CD4-positive, alpha-beta memory T cell (primary cell): ENCODE measurements at regions not wholly inside any gene's neighbourhood (a gene's known extent, or its start where the extent isn't known, plus 50 kb on each side); places are given as distances from the start of the nearest gene placed in this dataset.

Experiments
- CTCF ChIA-PET: fragments of 350-600 bp; sonication (Branson Sonifier 250); formaldehyde crosslinking; loops from one replicate; lab custom pipeline; 2021; ENCODE audit warnings: inconsistent platforms; ENCODE audit not compliant: partially characterized antibody; lab: Charles Lee
- POLR2A ChIA-PET: fragments of 350-600 bp; sonication (Branson Sonifier 250); formaldehyde crosslinking; loops from one replicate; lab custom pipeline; 2021; ENCODE audit not compliant: partially characterized antibody; lab: Charles Lee
- DNase-seq, 5 donors: peaks; one replicate each; pipeline versions ENCODE4 v3.0.0 to v3.0.0-alpha.2; 2020 to 2022; ENCODE audit warnings: mixed read lengths in 1 of 5
- H3K27ac ChIP-seq: one replicate; pipeline ENCODE4 v1.7.0; 2013; ENCODE audit warnings: low read depth, low read length
- H3K27me3 ChIP-seq: 2 replicates; pipeline ENCODE4 v1.7.0; 2013; ENCODE audit warnings: mild to moderate bottlenecking, low read length, moderate library complexity; ENCODE audit not compliant: insufficient read depth
- H3K36me3 ChIP-seq: 2 replicates; pipeline ENCODE4 v1.7.0; 2013; ENCODE audit warnings: mild to moderate bottlenecking, low read length, moderate library complexity; ENCODE audit not compliant: insufficient read depth
- H3K4me1 ChIP-seq: 2 replicates; pipeline ENCODE4 v1.7.0; 2013; ENCODE audit warnings: mild to moderate bottlenecking, low read length, moderate library complexity; ENCODE audit not compliant: insufficient read depth
- H3K4me3 ChIP-seq, 2 donors: one replicate each; pipeline ENCODE4 v1.7.0; 2013; ENCODE audit warnings: low read length in 2 of 2, mild to moderate bottlenecking in 1 of 2
- H3K9me3 ChIP-seq, 2 donors: one replicate each; pipeline ENCODE4 v1.7.0; 2013; ENCODE audit warnings: low read length in 2 of 2, control low read depth in 1 of 2; ENCODE audit not compliant: control insufficient read depth in 1 of 2
- H3K27ac Mint-ChIP-seq, 7 donors: one replicate each; pipeline ENCODE4 v1.8.0; 2020 to 2021; ENCODE audit warnings: mixed read lengths in 7 of 7, mild to moderate bottlenecking in 6 of 7, inconsistent platforms in 3 of 7, moderate library complexity in 3 of 7
- H3K27me3 Mint-ChIP-seq, 2 donors: one replicate each; pipeline ENCODE4 v1.8.0; 2020 to 2021; ENCODE audit warnings: mixed read lengths in 2 of 2
- H3K36me3 Mint-ChIP-seq, 2 donors: one replicate each; pipeline ENCODE4 v1.8.0; 2020 to 2021; ENCODE audit warnings: mixed read lengths in 2 of 2, inconsistent platforms in 1 of 2, mild to moderate bottlenecking in 1 of 2
- H3K4me1 Mint-ChIP-seq, 4 donors: one replicate each; pipeline ENCODE4 v1.8.0; 2020 to 2021; ENCODE audit warnings: mixed read lengths in 4 of 4, mild to moderate bottlenecking in 1 of 4
- H3K4me3 Mint-ChIP-seq, 8 donors: one replicate each; pipeline ENCODE4 v1.8.0; 2020 to 2021; ENCODE audit warnings: mixed read lengths in 8 of 8, mild to moderate bottlenecking in 7 of 8, moderate library complexity in 6 of 8, inconsistent platforms in 3 of 8
- H3K9me3 Mint-ChIP-seq, 8 donors: one replicate each; pipeline ENCODE4 v1.8.0; 2020 to 2021; ENCODE audit warnings: mixed read lengths in 8 of 8, mild to moderate bottlenecking in 5 of 8, inconsistent platforms in 3 of 8, moderate library complexity in 1 of 8
- intact Hi-C: fragments of 100-400 bp; cut with micrococcal nuclease; formaldehyde crosslinking; loops from one replicate; pipeline ENCODE4 v1.15.1; 2023

DNA sequence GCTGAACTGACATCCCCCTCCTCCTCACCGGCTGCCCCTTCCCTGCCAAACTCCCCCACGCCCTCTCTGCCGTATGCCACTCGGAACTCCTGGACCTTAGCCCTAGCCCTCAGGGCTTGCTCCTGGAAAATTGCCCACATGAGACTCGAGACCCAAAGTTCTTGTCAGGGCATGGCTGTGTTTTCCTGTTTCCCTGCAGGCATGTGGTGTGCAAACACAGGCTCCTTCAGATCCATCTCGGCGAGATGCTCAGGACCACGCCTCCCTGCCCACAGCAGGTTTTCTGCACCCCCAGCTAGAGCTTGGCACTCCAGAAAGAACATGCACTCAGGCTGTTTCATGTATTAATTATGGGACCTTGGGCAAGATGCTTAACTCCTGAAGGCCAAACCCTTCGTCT lies 1480.4 kb downstream of the BRD1 start:
- Mint-ChIP-seq H3K4me3 (no peak overlapping the region), H3K27ac (no peak overlapping the region), H3K36me3 (no peaks in the 10 kb centered on the region), H3K9me3 (no peaks in the 10 kb centered on the region), H3K4me1 (no peaks in the 10 kb centered on the region), H3K27me3 (no peaks in the 10 kb centered on the region)
- intact Hi-C loops: no loop called here
- Histone ChIP-seq H3K9me3 (no peaks in the 10 kb centered on the region), H3K4me3 (no peak overlapping the region), H3K27ac (no peak overlapping the region), H3K36me3 (no peaks in the 10 kb centered on the region), H3K27me3 (no peaks in the 10 kb centered on the region), H3K4me1 (no peaks in the 10 kb centered on the region)
- DNase-seq: no peak
- POLR2A ChIA-PET: no interaction called here
- CTCF ChIA-PET: no interaction called here

DNA sequence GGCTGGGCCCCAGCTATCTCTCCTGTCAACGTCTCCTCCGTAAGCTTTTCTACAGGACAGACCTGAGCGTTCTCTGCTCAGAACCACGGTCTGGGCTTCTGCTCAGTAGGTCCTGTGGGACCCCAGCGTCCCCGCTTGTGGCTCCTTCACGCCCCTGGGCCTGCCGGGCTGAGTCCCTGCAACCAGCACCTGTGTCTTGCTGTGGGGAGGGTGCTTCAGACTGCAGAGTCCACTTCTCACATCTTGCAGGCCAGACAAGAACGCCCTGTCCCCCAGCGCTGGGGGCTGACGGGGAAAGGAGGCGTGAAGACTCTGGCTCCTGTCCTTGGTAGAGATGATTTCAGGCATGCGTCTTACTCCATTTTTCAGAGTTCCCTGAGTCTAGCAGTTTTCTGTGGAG lies 1480.8 kb downstream of the BRD1 start:
- no peak overlapping the region for H3K27ac ChIP-seq
- H3K9me3 ChIP-seq: no peaks in the 10 kb centered on the region
- intact Hi-C loops: no loop called here
- no peaks in the 10 kb centered on the region for H3K36me3 ChIP-seq
- Mint-ChIP-seq H3K9me3 (no peaks in the 10 kb centered on the region), H3K4me3 (no peak overlapping the region), H3K27ac (no peak overlapping the region), H3K36me3 (no peaks in the 10 kb centered on the region), H3K27me3 (no peaks in the 10 kb centered on the region), H3K4me1 (no peaks in the 10 kb centered on the region)
- CTCF ChIA-PET: no interaction called here
- POLR2A ChIA-PET: no interaction called here
- H3K4me1 ChIP-seq: no peaks in the 10 kb centered on the region
- no peak for DNase-seq
- H3K4me3 ChIP-seq: no peak overlapping the region
- no peaks in the 10 kb centered on the region for H3K27me3 ChIP-seq

DNA sequence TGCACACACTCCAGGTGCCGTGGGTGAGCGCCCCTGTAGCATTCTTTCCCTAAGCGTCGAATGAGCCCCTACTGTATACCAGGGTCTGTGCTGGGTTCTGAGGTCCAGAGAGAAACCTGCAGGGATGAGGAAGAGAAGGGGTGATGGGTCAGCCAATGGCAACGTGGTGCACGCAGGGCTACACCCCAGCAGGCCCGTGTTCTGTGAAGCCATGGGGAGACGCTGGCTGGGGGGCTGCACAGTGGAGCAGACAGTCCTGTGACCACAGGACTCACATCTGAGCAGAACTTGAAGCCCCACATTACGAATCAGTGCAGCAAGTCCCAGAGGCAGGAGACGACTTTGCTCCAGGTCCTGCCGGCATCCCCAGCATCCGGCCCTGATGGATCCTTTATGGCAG lies 1481.4 kb downstream of the BRD1 start:
- no peak overlapping the region for H3K4me3 ChIP-seq
- H3K36me3 ChIP-seq: no peaks in the 10 kb centered on the region
- DNase-seq: no peak
- no peak overlapping the region for H3K4me3 Mint-ChIP-seq
- H3K27ac ChIP-seq: no peak overlapping the region
- peaks cover 0 to 2% of the 10 kb centered on the region in 2 donors for H3K27me3 Mint-ChIP-seq
- H3K9me3 ChIP-seq: no peaks in the 10 kb centered on the region
- H3K4me1 ChIP-seq: no peaks in the 10 kb centered on the region
- no peaks in the 10 kb centered on the region for H3K27me3 ChIP-seq
- ChIA-PET CTCF (no interaction called here), POLR2A (no interaction called here)
- no peak overlapping the region for H3K27ac Mint-ChIP-seq
- no peaks in the 10 kb centered on the region for H3K9me3 Mint-ChIP-seq
- intact Hi-C loops: no loop called here
- H3K36me3 Mint-ChIP-seq: no peaks in the 10 kb centered on the region
- no peaks in the 10 kb centered on the region for H3K4me1 Mint-ChIP-seq

DNA sequence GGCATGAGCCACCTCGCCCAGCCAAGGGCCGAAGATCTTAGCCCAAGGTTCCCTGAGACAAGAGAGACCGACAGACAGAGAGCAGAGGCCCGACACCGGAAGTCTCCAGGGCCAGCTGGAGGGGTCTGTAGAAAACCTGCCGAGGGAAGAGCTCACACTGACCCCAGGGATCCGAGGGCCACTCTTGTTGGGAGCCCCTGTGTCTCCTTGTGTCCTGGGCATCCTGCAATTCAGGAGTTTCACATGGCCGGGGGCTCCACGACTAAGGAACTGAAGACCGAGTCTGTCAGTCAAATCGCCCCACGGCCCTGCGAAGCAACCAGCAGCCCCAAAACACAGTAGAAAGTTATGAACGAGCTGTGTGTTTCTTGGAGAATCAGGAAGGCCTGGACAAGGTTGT lies 1482.0 kb downstream of the BRD1 start:
- intact Hi-C loops: no loop called here
- H3K27ac ChIP-seq: no peak overlapping the region

DNA sequence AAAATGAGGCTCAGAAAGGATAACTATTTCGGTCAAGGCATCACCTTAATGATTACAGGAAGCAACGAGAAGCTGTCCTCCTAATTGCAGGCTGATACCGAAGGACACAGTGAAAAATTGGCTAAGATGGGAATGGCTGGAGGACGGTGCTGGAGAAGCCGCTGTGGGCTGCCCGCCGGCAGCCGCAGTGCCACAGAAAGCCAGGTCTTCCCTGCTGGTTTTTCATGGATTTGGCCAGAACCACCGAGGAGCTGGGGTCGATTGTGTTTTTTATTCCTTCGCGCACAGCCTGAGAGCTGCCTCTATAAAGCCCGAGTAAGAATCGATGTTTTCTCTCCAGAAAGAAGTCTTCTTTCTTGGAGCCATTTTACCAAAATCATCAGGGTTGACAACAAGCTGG lies 1484.2 kb downstream of the BRD1 start:
- Histone ChIP-seq H3K9me3 (no peaks in the 10 kb centered on the region), H3K36me3 (no peaks in the 10 kb centered on the region), H3K27me3 (no peaks in the 10 kb centered on the region), H3K4me1 (no peaks in the 10 kb centered on the region), H3K4me3 (no peak overlapping the region), H3K27ac (no peak overlapping the region)
- Mint-ChIP-seq H3K9me3 (no peaks in the 10 kb centered on the region), H3K27ac (no peak overlapping the region), H3K4me3 (no peak overlapping the region), H3K4me1 (no peaks in the 10 kb centered on the region), H3K36me3 (no peaks in the 10 kb centered on the region), H3K27me3 (peaks cover 3 to 4% of the 10 kb centered on the region in 2 donors)
- POLR2A ChIA-PET: no interaction called here
- no peak for DNase-seq
- CTCF ChIA-PET: no interaction called here
- intact Hi-C loops: no loop called here

More for the DNA sequence above, 1482.0 kb downstream of the BRD1 start:
- H3K4me1 Mint-ChIP-seq: no peaks in the 10 kb centered on the region
- H3K27me3 Mint-ChIP-seq: peaks cover 0 to 4% of the 10 kb centered on the region in 2 donors
- no peaks in the 10 kb centered on the region for H3K9me3 Mint-ChIP-seq
- Histone ChIP-seq H3K4me3 (no peak overlapping the region), H3K27me3 (no peaks in the 10 kb centered on the region), H3K9me3 (no peaks in the 10 kb centered on the region), H3K4me1 (no peaks in the 10 kb centered on the region), H3K36me3 (no peaks in the 10 kb centered on the region)
- ChIA-PET CTCF (no interaction called here), POLR2A (no interaction called here)
- no peak for DNase-seq
- H3K36me3 Mint-ChIP-seq: no peaks in the 10 kb centered on the region
- no peak overlapping the region for H3K4me3 Mint-ChIP-seq
- H3K27ac Mint-ChIP-seq: no peak overlapping the region

DNA sequence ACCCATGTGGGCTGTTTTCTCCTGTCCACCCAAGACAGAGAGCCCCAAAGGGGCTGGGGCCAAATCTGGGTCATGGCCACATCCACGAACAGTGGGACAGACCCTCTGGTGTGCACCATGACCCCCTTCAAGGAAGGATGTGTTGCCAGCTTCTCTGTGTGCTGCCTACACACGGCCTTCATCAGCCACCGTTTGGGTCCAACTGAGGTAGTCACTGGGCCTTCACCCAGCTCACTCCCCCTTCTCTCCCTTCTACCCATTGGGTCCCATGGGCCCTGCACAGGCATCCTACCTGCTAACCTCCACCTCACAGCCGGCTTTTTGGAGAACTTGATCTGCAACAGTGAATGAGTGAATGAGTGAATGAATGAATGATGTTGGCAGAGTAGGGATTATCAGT lies 1484.9 kb downstream of the BRD1 start:
- no peaks in the 10 kb centered on the region for H3K36me3 Mint-ChIP-seq
- H3K4me1 Mint-ChIP-seq: peaks cover 0 to 3% (median 0%) of the 10 kb centered on the region in 4 donors
- intact Hi-C loops: no loop called here
- H3K27ac Mint-ChIP-seq: no peak overlapping the region
- no peaks in the 10 kb centered on the region for H3K36me3 ChIP-seq
- no peak for DNase-seq
- H3K27me3 Mint-ChIP-seq: peaks cover 3 to 4% of the 10 kb centered on the region in 2 donors
- no peak overlapping the region for H3K27ac ChIP-seq
- H3K4me3 Mint-ChIP-seq: no peak overlapping the region
- no peak overlapping the region for H3K4me3 ChIP-seq
- H3K4me1 ChIP-seq: no peaks in the 10 kb centered on the region
- CTCF ChIA-PET: no interaction called here
- POLR2A ChIA-PET: no interaction called here
- H3K9me3 ChIP-seq: no peaks in the 10 kb centered on the region
- no peaks in the 10 kb centered on the region for H3K27me3 ChIP-seq
- peaks cover 0 to 2% (median 0%) of the 10 kb centered on the region in 8 donors for H3K9me3 Mint-ChIP-seq

DNA sequence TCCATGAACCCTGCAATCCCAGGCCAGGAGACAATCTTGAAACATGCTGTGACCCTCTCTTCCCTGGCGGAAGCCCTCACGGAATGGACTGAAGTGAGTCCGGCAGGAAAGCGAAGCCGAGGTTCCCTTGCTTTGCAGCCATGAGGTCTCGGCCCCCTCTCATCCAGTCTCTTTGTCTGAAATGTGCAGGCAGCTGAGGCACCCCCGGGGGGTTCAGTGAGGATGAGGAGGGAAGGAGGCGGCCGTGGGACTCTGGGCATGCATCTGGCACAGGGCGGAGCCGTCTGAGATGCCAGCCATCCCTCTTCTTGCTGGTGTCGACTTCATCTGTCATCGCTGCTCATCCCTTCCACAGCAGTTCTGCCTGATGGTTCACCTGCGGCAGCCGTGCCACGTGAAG lies 1485.7 kb downstream of the BRD1 start:
- Mint-ChIP-seq H3K27me3 (peaks cover 3 to 5% of the 10 kb centered on the region in 2 donors), H3K27ac (no peak overlapping the region), H3K4me3 (no peak overlapping the region), H3K9me3 (peaks cover 0 to 2% (median 0%) of the 10 kb centered on the region in 8 donors), H3K4me1 (peaks cover 0 to 3% (median 0%) of the 10 kb centered on the region in 4 donors), H3K36me3 (no peaks in the 10 kb centered on the region)
- no peaks in the 10 kb centered on the region for H3K36me3 ChIP-seq
- H3K27me3 ChIP-seq: no peaks in the 10 kb centered on the region
- ChIA-PET CTCF (no interaction called here), POLR2A (no interaction called here)
- no peaks in the 10 kb centered on the region for H3K9me3 ChIP-seq
- intact Hi-C loops: no loop called here
- no peaks in the 10 kb centered on the region for H3K4me1 ChIP-seq
- no peak overlapping the region for H3K27ac ChIP-seq
- no peak for DNase-seq
- no peak overlapping the region for H3K4me3 ChIP-seq
